IMR-90 (cell line): ENCODE measurements at regions not wholly inside any gene's neighbourhood (a gene's known extent, or its start where the extent isn't known, plus 50 kb on each side); places are given as distances from the start of the nearest gene placed in this dataset.
"Not testable (repeated sequence)": the region's sequence is repeated elsewhere in the genome, so short reads cannot be mapped to it uniquely, and the experiment has no call there.

Experiments
- ATAC-seq: fragments of 200-7000 bp; cut with Tn5 transposase; 2 replicates; pipeline ENCODE4 v1.9.1; 2020; ENCODE audit warnings: low read depth, mild to moderate bottlenecking, moderate library complexity
- BruUV-seq: library from RNA; stranded (reverse); fragments of 400-500 nt; replicated peaks from 2 replicates; lab custom pipeline; 2021; lab: Mats Ljungman, UMichigan
- CTCF ChIA-PET: fragments of 300-600 bp; formaldehyde crosslinking; extraction: SDS; loops from one replicate; lab custom pipeline; 2021; ENCODE audit warnings: antibody characterized with exemption; lab: Yijun Ruan, JAX
- POLR2A ChIA-PET: fragments of 300-600 bp; sonication (Branson Sonifier 250); formaldehyde crosslinking; loops from one replicate; lab custom pipeline; 2022; ENCODE audit warnings: antibody characterized with exemption; ENCODE audit not compliant: unreplicated experiment; lab: Charles Lee
- DNase-seq: peaks from one replicate; pipeline ENCODE4 v3.0.0; 2013
- H2AFZ ChIP-seq: replicated peaks from 2 replicates; pipeline ENCODE3; 2013; ENCODE audit warnings: low read length, mild to moderate bottlenecking; ENCODE audit not compliant: poor library complexity
- H2AK5ac ChIP-seq: 2 replicates; pipeline ENCODE4 v1.6.1; 2013; ENCODE audit warnings: low read depth, low read length, inconsistent platforms
- H2AK9ac ChIP-seq: replicated peaks from 2 replicates; pipeline ENCODE3; 2013; ENCODE audit warnings: mild to moderate bottlenecking, low read depth, low read length, moderate library complexity; ENCODE audit not compliant: poor library complexity
- H2BK120ac ChIP-seq: 2 replicates; pipeline ENCODE4 v1.6.1; 2013; ENCODE audit warnings: low read depth, low read length, inconsistent platforms
- H2BK15ac ChIP-seq: 3 replicates; pipeline ENCODE4 v1.6.1; 2013; ENCODE audit warnings: low read depth, low read length, inconsistent platforms
- H2BK20ac ChIP-seq: 2 replicates; pipeline ENCODE4 v1.6.1; 2013; ENCODE audit warnings: low read depth, mild to moderate bottlenecking, inconsistent platforms, low read length, moderate library complexity
- H2BK5ac ChIP-seq: 2 replicates; pipeline ENCODE4 v1.6.1; 2013; ENCODE audit warnings: mild to moderate bottlenecking, low read depth, low read length, inconsistent platforms; ENCODE audit not compliant: poor library complexity, severe bottlenecking
- H3K14ac ChIP-seq: replicated peaks from 2 replicates; pipeline ENCODE4 v1.6.1; 2013; ENCODE audit warnings: low read depth, low read length, inconsistent platforms
- H3K18ac ChIP-seq: 2 replicates; pipeline ENCODE4 v1.6.1; 2013; ENCODE audit warnings: low read depth, low read length, control low read depth
- H3K23ac ChIP-seq: 2 replicates; pipeline ENCODE4 v1.6.1; 2013; ENCODE audit warnings: low read depth, low read length, inconsistent platforms
- H3K27ac ChIP-seq: 2 replicates; pipeline ENCODE4 v1.5.1; 2013; ENCODE audit warnings: mild to moderate bottlenecking, control low read depth, low read length; ENCODE audit not compliant: insufficient read depth
- H3K27me3 ChIP-seq: 2 replicates; pipeline ENCODE4 v1.6.1; 2013; ENCODE audit warnings: low read length; ENCODE audit not compliant: control insufficient read depth, insufficient read depth
- H3K36me3 ChIP-seq: 2 replicates; pipeline ENCODE4 v1.6.1; 2013; ENCODE audit warnings: low read length, mixed read lengths; ENCODE audit not compliant: control insufficient read depth, insufficient read depth
- H3K4ac ChIP-seq: 2 replicates; pipeline ENCODE4 v1.6.1; 2013; ENCODE audit warnings: low read depth, low read length, inconsistent platforms
- H3K4me1 ChIP-seq: 2 replicates; pipeline ENCODE4 v1.6.1; 2013; ENCODE audit warnings: low read length, mixed read lengths; ENCODE audit not compliant: control insufficient read depth, insufficient read depth
- H3K4me2 ChIP-seq: 2 replicates; pipeline ENCODE4 v1.6.1; 2013; ENCODE audit warnings: low read depth, mild to moderate bottlenecking, control low read depth, low read length, moderate library complexity
- H3K4me3 ChIP-seq: 2 replicates; pipeline ENCODE4 v1.5.1; 2013; ENCODE audit warnings: low read depth, mild to moderate bottlenecking, control low read depth, low read length, moderate library complexity; ENCODE audit not compliant: insufficient read depth
- H3K56ac ChIP-seq: 2 replicates; pipeline ENCODE4 v1.6.1; 2013; ENCODE audit warnings: low read length, inconsistent platforms; ENCODE audit not compliant: insufficient read depth; ENCODE audit errors: extremely low read depth
- H3K79me1 ChIP-seq, 2 experiments: 2 replicates each; pipeline ENCODE4 v1.6.1; 2013; ENCODE audit warnings: low read length in 2 of 2, inconsistent platforms in 1 of 2, low read depth in 1 of 2
- H3K9ac ChIP-seq: 2 replicates; pipeline ENCODE4 v1.6.1; 2013; ENCODE audit warnings: low read depth, low read length, control low read depth
- H3K9me1 ChIP-seq: 2 replicates; pipeline ENCODE4 v1.6.1; 2013; ENCODE audit warnings: low read length, inconsistent platforms; ENCODE audit not compliant: insufficient read depth
- H3K9me3 ChIP-seq: 2 replicates; pipeline ENCODE4 v1.6.1; 2013; ENCODE audit warnings: low read length; ENCODE audit not compliant: control insufficient read depth, insufficient read depth
- H4K20me1 ChIP-seq: 2 replicates; pipeline ENCODE4 v1.6.1; 2013; ENCODE audit warnings: low read length, inconsistent platforms; ENCODE audit not compliant: insufficient read depth
- H4K5ac ChIP-seq: 2 replicates; pipeline ENCODE4 v1.6.1; 2013; ENCODE audit warnings: mild to moderate bottlenecking, low read depth, low read length, control low read depth
- H4K8ac ChIP-seq, 2 experiments: 2 replicates each; pipeline ENCODE4 v1.6.1; 2013; ENCODE audit warnings: low read depth in 2 of 2, low read length in 2 of 2, control low read depth in 1 of 2, inconsistent platforms in 1 of 2
- H4K91ac ChIP-seq: 2 replicates; pipeline ENCODE4 v1.6.1; 2013; ENCODE audit warnings: low read depth, low read length, inconsistent platforms; ENCODE audit not compliant: insufficient read depth
- BHLHE40 ChIP-seq: fragments of 150-350 bp; IDR thresholded peaks from 2 replicates; pipeline ENCODE4 v1.6.1; 2016; ENCODE audit warnings: mild to moderate bottlenecking, low read depth, low read length
- CEBPB ChIP-seq: IDR thresholded peaks from 2 replicates; pipeline ENCODE4 v1.6.1; 2012; ENCODE audit warnings: low read depth, low read length, improper control_type of control experiment
- POLR2A ChIP-seq: IDR thresholded peaks from 2 replicates; pipeline ENCODE4 v1.6.1; 2012; ENCODE audit warnings: mild to moderate bottlenecking, low read depth, low read length
- SMC3 ChIP-seq: fragments of 150-350 bp; IDR thresholded peaks from 2 replicates; pipeline ENCODE4 v1.6.1; 2016; ENCODE audit warnings: low read depth, mild to moderate bottlenecking, antibody characterized with exemption, low read length, moderate library complexity
- WGBS, 2 experiments: methylation state at CpG; one replicate each; pipeline versions ENCODE4 v1.1.5 to v1.1.7; 2013; ENCODE audit warnings: missing lambda C conversion rate in 2 of 2; ENCODE audit not compliant: insufficient read length in 1 of 2; ENCODE audit errors: extremely low coverage in 2 of 2; 5-methylcytosine and 5-hydroxymethylcytosine counted together
- dilution Hi-C: fragments of 300-500 bp; cut with HindIII; formaldehyde crosslinking; loops from one replicate; pipeline ENCODE4 v1.14.3; 2018; ENCODE audit warnings: low sequenced_read_pairs; ENCODE audit not compliant: unreplicated experiment
- in situ Hi-C: fragments of 300-500 bp; cut with MboI; formaldehyde crosslinking; loops from 3 replicates; pipeline ENCODE4 v1.14.3; 2019; ENCODE audit warnings: low sequenced_read_pairs, inconsistent platforms, mixed read lengths
- intact Hi-C: fragments of 100-400 bp; cut with micrococcal nuclease; formaldehyde crosslinking; loops from 2 replicates; pipeline ENCODE4 v1.10.0; 2022
- TF ChIP-seq, protein P1 (sequence below): fragments of 150-350 bp; IDR thresholded peaks from 2 replicates; pipeline ENCODE4 v1.6.1; 2017; ENCODE audit warnings: mild to moderate bottlenecking, antibody characterized with exemption, low read length, low read depth

- H3K23ac ChIP-seq, result no peak overlapping the region
- H4K20me1 ChIP-seq, result no peaks in the 10 kb centered on the region
- no peak overlapping the region for H4K5ac ChIP-seq
- BruUV-seq, result no TSS peak
- no peak overlapping the region for H3K27ac ChIP-seq
- H2AK5ac ChIP-seq, result no peak overlapping the region
- TF ChIP-seq, protein P1, sequence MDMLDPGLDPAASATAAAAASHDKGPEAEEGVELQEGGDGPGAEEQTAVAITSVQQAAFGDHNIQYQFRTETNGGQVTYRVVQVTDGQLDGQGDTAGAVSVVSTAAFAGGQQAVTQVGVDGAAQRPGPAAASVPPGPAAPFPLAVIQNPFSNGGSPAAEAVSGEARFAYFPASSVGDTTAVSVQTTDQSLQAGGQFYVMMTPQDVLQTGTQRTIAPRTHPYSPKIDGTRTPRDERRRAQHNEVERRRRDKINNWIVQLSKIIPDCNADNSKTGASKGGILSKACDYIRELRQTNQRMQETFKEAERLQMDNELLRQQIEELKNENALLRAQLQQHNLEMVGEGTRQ, result no peak
- TF ChIP-seq CEBPB (no peak), SMC3 (no peak), POLR2A (no peak), BHLHE40 (no peak)
- H2BK15ac ChIP-seq, result no peak overlapping the region
- H3K4me2 ChIP-seq, result no peak overlapping the region
- no peak overlapping the region for H3K4me3 ChIP-seq
- H3K4ac ChIP-seq, result no peak overlapping the region
- H2AFZ ChIP-seq, result no peak overlapping the region
- H4K91ac ChIP-seq, result no peak overlapping the region
- no peak overlapping the region for H3K18ac ChIP-seq
- ATAC-seq, result no peak
- no peaks in the 10 kb centered on the region for H3K4me1 ChIP-seq
- no peak overlapping the region for H3K14ac ChIP-seq
- H2BK5ac ChIP-seq, result no peak overlapping the region
- no CpG with 5 or more reads among the region's 1 CpG for WGBS, 2 experiments
- ChIA-PET CTCF (interaction anchor here (0.5 kb wide), 1 partner anchor 116 kb away, joined by 3 read pairs; no protein-coding TSS in a partner anchor), POLR2A (no interaction called here)
- H3K56ac ChIP-seq, result no peak overlapping the region
- H3K9me3 ChIP-seq, result 0 out of 2 replicates have a peak, but pooled peaks cover 3% of the 10 kb centered on the region
- no peaks in the 10 kb centered on the region for H3K79me1 ChIP-seq
- intact Hi-C loops, result no loop called here
- H4K8ac ChIP-seq, result no peak overlapping the region
- no peak for DNase-seq
- no peaks in the 10 kb centered on the region for H3K9me1 ChIP-seq
- in situ Hi-C loops, result no loop called here
- no peaks in the 10 kb centered on the region for H3K36me3 ChIP-seq
- H2BK120ac ChIP-seq, result no peak overlapping the region
- no peaks in the 10 kb centered on the region for H3K27me3 ChIP-seq
- no peak overlapping the region for H3K9ac ChIP-seq
- dilution Hi-C loops, result no loop called here
- no peak overlapping the region for H2AK9ac ChIP-seq
- no peak overlapping the region for H2BK20ac ChIP-seq
These were observed 615.6 kb downstream of the CENPC start for GRCh38 chr4:66929748-66930147.

GRCh38 chr4:66928881-66929280 lies 616.4 kb downstream of the CENPC start:
- H3K27me3 ChIP-seq, H3K23ac ChIP-seq, BruUV-seq, in situ Hi-C loops, H3K9me3 ChIP-seq, ATAC-seq, H2BK120ac ChIP-seq, H4K91ac ChIP-seq, H2BK20ac ChIP-seq, H3K14ac ChIP-seq, H3K4me3 ChIP-seq, H2BK5ac ChIP-seq, DNase-seq, H4K20me1 ChIP-seq, H2AFZ ChIP-seq, CTCF ChIA-PET, H2BK15ac ChIP-seq, H3K9ac ChIP-seq, POLR2A ChIA-PET, H3K18ac ChIP-seq, H3K4ac ChIP-seq, H4K5ac ChIP-seq, H2AK9ac ChIP-seq, H4K8ac ChIP-seq, H3K4me1 ChIP-seq, H3K79me1 ChIP-seq, H2AK5ac ChIP-seq, H3K4me2 ChIP-seq, H3K9me1 ChIP-seq, H3K36me3 ChIP-seq, dilution Hi-C loops, intact Hi-C loops, H3K56ac ChIP-seq, H3K27ac ChIP-seq: not testable (repeated sequence)
